ENCODE measurements at regions not wholly inside any gene's neighbourhood (a gene's known extent, or its start where the extent isn't known, plus 50 kb on each side); places are given as distances from the start of the nearest gene placed in this dataset.
"Not testable (repeated sequence)": the region's sequence is repeated elsewhere in the genome, so short reads cannot be mapped to it uniquely, and the experiment has no call there.

DNA sequence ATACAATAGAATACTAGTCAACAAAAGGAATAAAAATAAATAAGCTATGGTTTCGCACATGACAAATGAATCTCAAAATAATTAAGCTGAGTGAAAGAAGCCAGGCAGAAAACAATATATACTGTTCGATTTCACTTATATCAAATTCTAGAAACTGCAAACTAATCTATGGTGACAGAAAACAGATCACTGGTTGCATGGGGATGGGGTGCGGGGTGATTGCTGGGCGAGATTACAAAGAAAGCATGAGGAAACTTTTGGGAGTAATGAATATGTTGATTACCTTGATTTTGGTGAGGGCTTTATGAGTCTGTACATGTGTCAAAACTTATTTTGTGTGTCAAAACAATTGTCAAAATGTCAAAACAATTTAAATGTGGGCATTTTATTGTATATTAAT is 135.6 kb downstream of the GPR85 start:
- POLR2A ChIA-PET (ENCODE audit: unreplicated experiment): no interaction called here
- CTCF ChIA-PET: no interaction called here
- intact Hi-C loops (cut with micrococcal nuclease): no loop called here
- Histone ChIP-seq H2AFZ (ENCODE audit: low read length) (no peak overlapping the region), H3K79me2 (ENCODE audit: low read length) (no peaks in the 10 kb centered on the region), H3K9me3 (ENCODE audit: low read length) (no peaks in the 10 kb centered on the region), H3K4me3 (ENCODE audit: low read length) (no peak overlapping the region), H3K4me1 (ENCODE audit: insufficient read depth, low read length) (no peaks in the 10 kb centered on the region), H3F3A (ENCODE audit: low read length, unreplicated experiment) (no peaks in the 10 kb centered on the region), H3K9ac (ENCODE audit: low read length) (no peak overlapping the region), H4K20me1 (ENCODE audit: low read length) (no peaks in the 10 kb centered on the region), H3K27me3 (ENCODE audit: low read length) (peaks cover 10% of the 10 kb centered on the region), H3K9me2 (replicated peaks; ENCODE audit: low read length) (no peaks in the 10 kb centered on the region), H3K36me3 (ENCODE audit: low read depth, low read length) (no peaks in the 10 kb centered on the region), H3K27ac (ENCODE audit: low read length) (no peak overlapping the region), H3K4me2 (ENCODE audit: low read length) (no peak overlapping the region)
- DNase-seq (no peak), ATAC-seq (no peak)
- BruUV-seq (replicated peaks): no TSS peak
- TF ChIP-seq EZH2phosphoT487 (IDR thresholded peaks at IDR 0.05; ENCODE audit: borderline replicate concordance, low read length): no peak
- no peak for TF ChIP-seq EZH2 (IDR thresholded peaks at IDR 0.05; ENCODE audit: low read length, unreplicated experiment)
- TF ChIP-seq, protein P1, sequence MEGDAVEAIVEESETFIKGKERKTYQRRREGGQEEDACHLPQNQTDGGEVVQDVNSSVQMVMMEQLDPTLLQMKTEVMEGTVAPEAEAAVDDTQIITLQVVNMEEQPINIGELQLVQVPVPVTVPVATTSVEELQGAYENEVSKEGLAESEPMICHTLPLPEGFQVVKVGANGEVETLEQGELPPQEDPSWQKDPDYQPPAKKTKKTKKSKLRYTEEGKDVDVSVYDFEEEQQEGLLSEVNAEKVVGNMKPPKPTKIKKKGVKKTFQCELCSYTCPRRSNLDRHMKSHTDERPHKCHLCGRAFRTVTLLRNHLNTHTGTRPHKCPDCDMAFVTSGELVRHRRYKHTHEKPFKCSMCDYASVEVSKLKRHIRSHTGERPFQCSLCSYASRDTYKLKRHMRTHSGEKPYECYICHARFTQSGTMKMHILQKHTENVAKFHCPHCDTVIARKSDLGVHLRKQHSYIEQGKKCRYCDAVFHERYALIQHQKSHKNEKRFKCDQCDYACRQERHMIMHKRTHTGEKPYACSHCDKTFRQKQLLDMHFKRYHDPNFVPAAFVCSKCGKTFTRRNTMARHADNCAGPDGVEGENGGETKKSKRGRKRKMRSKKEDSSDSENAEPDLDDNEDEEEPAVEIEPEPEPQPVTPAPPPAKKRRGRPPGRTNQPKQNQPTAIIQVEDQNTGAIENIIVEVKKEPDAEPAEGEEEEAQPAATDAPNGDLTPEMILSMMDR (conservative IDR thresholded peaks at IDR 0.05; ENCODE audit: low read depth, low read length): no peak

DNA sequence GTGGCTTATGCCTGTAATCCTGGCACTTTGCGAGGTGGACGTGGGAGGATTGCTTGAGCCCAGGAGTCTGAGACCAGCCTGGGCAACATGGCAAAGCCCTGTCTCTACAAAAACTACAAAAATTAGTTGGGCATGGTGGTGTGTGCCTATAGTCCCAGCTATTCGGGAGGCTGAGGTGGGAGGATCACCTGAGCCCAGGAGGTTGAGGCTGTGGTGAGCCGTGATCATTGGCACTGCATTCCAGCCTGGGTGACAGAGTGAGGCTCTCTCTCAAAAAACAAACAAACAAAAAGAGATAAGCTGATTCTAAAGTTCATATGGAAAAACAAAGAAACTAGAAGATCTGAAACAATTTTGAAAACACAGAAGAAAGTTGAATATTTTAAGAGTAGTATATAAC is 136.9 kb downstream of the GPR85 start:
- CTCF ChIA-PET; H3K4me3 ChIP-seq (ENCODE audit: low read length); POLR2A ChIA-PET (ENCODE audit: unreplicated experiment); H2AFZ ChIP-seq (ENCODE audit: low read length); H3K9me2 ChIP-seq (replicated peaks; ENCODE audit: low read length); H3F3A ChIP-seq (ENCODE audit: low read length, unreplicated experiment); H3K27ac ChIP-seq (ENCODE audit: low read length); H3K4me2 ChIP-seq (ENCODE audit: low read length); H3K79me2 ChIP-seq (ENCODE audit: low read length); H3K9me3 ChIP-seq (ENCODE audit: low read length); H3K36me3 ChIP-seq (ENCODE audit: low read depth, low read length); ATAC-seq; BruUV-seq (replicated peaks); H3K9ac ChIP-seq (ENCODE audit: low read length); H3K4me1 ChIP-seq (ENCODE audit: insufficient read depth, low read length); H4K20me1 ChIP-seq (ENCODE audit: low read length); DNase-seq: not testable (repeated sequence)
- intact Hi-C loops (cut with micrococcal nuclease): loop anchor here (10.0 kb wide), 1 partner anchor 165 kb away; the partner anchor contains the start of gene SMIM30
- peaks cover 10% of the 10 kb centered on the region for H3K27me3 ChIP-seq (ENCODE audit: low read length)

DNA sequence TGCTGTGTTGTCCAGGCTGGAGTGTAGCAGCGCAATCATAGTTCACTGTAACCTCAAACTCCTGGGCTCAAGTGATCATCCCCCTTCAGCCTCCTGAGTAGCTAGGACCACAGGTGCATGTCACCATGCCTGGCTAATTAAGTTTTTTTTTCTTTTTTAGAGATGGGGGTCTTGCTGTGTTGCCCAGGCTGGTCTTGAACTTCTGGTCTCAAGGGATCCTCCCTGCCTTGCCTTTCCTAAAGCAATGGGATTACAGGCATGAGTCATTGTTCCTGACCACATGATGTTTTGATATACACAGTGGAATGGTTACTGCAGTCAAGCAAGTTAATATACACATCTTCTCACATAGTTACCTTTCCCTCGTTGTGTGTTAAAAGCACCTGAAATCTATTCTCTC is 140.3 kb downstream of the GPR85 start:
- POLR2A ChIA-PET (ENCODE audit: unreplicated experiment): no interaction called here
- Histone ChIP-seq H3K27ac (ENCODE audit: low read length) (no peak overlapping the region), H3K4me1 (ENCODE audit: insufficient read depth, low read length) (no peaks in the 10 kb centered on the region), H3F3A (ENCODE audit: low read length, unreplicated experiment) (no peaks in the 10 kb centered on the region), H3K27me3 (ENCODE audit: low read length) (peaks cover 10% of the 10 kb centered on the region), H3K9me2 (replicated peaks; ENCODE audit: low read length) (no peaks in the 10 kb centered on the region), H4K20me1 (ENCODE audit: low read length) (no peaks in the 10 kb centered on the region), H3K79me2 (ENCODE audit: low read length) (no peaks in the 10 kb centered on the region), H3K4me2 (ENCODE audit: low read length) (no peak overlapping the region), H3K9me3 (ENCODE audit: low read length) (no peaks in the 10 kb centered on the region), H3K36me3 (ENCODE audit: low read depth, low read length) (no peaks in the 10 kb centered on the region), H2AFZ (ENCODE audit: low read length) (no peak overlapping the region), H3K9ac (ENCODE audit: low read length) (no peak overlapping the region), H3K4me3 (ENCODE audit: low read length) (no peak overlapping the region)
- no TSS peak for BruUV-seq (replicated peaks)
- CTCF ChIA-PET: no interaction called here
- intact Hi-C loops (cut with micrococcal nuclease): loop anchor here (10.0 kb wide), 1 partner anchor 168 kb away; the partner anchor contains the start of gene SMIM30
- ATAC-seq (no peak), DNase-seq (no peak)
- no peak for TF ChIP-seq EZH2 (IDR thresholded peaks at IDR 0.05; ENCODE audit: low read length, unreplicated experiment)
- no peak for TF ChIP-seq EZH2phosphoT487 (IDR thresholded peaks at IDR 0.05; ENCODE audit: borderline replicate concordance, low read length)
- TF ChIP-seq, protein P1 (conservative IDR thresholded peaks at IDR 0.05; ENCODE audit: low read depth, low read length): no peak
